ENCODE measurements at regions not wholly inside any gene's neighbourhood (a gene's known extent, or its start where the extent isn't known, plus 50 kb on each side); places are given as distances from the start of the nearest gene placed in this dataset.
A peak's percentile ranks its signal among the peaks of the same experiment; 100 is the strongest.

DNA sequence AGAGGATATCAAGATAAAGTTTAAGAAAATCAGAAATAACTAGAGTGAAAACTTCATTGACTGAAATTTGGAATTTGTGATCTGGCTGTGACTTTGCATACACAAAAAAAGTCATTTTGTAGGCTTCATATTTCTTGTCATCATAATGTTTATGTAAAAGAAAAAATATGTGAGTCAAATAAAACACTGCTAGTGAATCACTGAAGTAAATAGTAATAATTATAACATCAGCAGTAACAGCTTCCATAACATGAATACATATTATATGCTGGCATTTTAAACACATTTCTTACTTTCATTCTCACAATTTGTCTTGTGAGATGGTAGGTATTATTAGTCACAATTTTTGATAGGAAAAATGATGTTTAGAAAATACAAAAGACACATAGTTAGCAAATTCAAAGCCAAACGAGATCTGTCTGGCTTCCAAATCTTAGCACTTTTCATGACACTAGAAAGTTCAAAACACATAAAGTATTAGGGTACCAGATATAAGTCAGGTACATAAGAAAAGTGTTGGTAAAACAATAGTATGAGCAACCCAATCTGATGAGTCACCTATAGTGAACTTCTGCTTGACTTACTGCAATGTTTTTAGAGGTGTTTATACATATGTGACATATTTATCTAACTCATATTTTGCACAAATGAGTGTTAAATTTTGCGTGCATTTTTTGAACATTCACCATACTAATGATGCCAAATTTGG, 241.0 kb upstream of the SNX7 start:
- no peak overlapping the region for H3K4me3 ChIP-seq (ENCODE audit: low read depth, low read length)
- no peak for DNase-seq (ENCODE audit: low read depth)
- TF ChIP-seq, protein P1, sequence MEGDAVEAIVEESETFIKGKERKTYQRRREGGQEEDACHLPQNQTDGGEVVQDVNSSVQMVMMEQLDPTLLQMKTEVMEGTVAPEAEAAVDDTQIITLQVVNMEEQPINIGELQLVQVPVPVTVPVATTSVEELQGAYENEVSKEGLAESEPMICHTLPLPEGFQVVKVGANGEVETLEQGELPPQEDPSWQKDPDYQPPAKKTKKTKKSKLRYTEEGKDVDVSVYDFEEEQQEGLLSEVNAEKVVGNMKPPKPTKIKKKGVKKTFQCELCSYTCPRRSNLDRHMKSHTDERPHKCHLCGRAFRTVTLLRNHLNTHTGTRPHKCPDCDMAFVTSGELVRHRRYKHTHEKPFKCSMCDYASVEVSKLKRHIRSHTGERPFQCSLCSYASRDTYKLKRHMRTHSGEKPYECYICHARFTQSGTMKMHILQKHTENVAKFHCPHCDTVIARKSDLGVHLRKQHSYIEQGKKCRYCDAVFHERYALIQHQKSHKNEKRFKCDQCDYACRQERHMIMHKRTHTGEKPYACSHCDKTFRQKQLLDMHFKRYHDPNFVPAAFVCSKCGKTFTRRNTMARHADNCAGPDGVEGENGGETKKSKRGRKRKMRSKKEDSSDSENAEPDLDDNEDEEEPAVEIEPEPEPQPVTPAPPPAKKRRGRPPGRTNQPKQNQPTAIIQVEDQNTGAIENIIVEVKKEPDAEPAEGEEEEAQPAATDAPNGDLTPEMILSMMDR (IDR thresholded peaks at IDR 0.05; ENCODE audit: insufficient read depth, low read depth, low read length, missing control alignments): no peak

DNA sequence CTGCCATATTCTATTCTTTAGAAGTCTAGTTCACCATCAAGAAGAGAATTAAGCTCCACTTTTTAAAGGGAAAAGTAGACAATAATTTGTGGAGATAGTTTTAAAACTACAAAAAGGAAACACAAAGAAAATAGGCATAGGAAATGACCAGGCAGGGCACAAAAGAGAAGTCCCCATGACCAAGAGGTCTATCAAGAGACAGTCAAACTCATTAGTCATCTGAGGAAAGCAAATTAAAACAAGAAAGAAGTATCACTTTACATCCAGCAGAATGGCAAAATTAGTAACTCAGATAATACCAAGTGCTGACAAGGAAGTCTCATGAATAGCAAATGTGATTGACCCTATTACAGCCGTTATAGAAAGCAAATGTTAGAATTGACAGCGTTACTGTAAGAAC, 243.7 kb upstream of the SNX7 start:
- no peak overlapping the region for H3K4me3 ChIP-seq (ENCODE audit: low read depth, low read length)
- TF ChIP-seq, protein P1 (IDR thresholded peaks at IDR 0.05; ENCODE audit: insufficient read depth, low read depth, low read length, missing control alignments): no peak
- no peak for DNase-seq (ENCODE audit: low read depth)

DNA sequence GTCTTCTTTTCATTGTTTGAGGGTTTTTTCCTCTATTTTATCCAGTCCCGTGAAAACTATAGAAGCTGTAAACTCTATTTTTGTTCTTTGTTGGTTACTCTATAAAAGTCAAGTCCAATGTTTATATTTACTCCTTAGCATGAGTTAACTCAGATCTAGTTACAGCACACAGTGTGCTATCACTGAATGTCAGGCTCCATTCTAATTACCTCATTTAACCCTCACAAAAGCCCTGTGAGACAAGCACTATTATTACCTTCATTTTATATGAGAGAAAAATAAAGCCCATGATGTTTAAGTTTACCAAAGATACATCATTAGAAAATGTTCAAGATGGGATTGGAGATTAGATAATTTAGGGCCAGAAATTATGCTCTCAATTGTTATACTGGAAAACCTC, 251.4 kb upstream of the SNX7 start:
- DNase-seq (ENCODE audit: low read depth): no peak
- no peak overlapping the region for H3K4me3 ChIP-seq (ENCODE audit: low read depth, low read length)
- TF ChIP-seq, protein P1 (IDR thresholded peaks at IDR 0.05; ENCODE audit: insufficient read depth, low read depth, low read length, missing control alignments): no peak

DNA sequence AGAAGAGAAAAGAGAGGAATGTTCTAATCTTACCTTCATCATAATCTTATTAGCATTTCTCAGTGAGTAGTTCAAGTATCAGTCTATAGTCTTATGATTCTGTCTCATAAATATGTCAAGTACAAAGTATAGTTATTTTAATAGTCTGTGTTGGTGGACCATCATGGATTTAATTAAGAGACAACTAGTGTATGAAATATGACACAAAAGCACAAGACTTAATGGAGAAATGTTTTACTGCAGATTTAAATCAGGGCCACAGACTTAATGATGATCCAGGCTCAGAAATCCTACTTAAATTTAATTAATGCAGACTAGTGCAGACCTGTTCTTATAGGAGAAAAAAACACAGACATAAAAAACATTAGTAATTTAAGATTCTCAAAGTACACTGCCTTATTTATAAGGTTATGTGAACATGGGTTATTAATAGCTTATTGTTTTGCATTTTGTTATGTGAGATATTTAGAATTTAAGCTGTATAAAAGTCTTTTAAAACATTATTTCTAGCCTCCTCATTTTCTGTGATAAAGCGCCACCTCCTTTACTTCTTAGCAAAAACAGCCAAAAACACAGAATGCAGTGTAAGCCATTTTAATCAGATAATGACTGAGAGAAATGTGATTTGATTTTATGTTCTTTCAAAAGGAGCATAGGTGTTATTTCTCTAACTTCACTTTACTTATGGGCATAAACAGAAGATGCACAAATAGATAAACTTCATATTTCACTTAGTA, 255.0 kb upstream of the SNX7 start:
- TF ChIP-seq, protein P1 (IDR thresholded peaks at IDR 0.05; ENCODE audit: insufficient read depth, low read depth, low read length, missing control alignments): no peak
- no peak overlapping the region for H3K4me3 ChIP-seq (ENCODE audit: low read depth, low read length)
- DNase-seq (ENCODE audit: low read depth): no peak

DNA sequence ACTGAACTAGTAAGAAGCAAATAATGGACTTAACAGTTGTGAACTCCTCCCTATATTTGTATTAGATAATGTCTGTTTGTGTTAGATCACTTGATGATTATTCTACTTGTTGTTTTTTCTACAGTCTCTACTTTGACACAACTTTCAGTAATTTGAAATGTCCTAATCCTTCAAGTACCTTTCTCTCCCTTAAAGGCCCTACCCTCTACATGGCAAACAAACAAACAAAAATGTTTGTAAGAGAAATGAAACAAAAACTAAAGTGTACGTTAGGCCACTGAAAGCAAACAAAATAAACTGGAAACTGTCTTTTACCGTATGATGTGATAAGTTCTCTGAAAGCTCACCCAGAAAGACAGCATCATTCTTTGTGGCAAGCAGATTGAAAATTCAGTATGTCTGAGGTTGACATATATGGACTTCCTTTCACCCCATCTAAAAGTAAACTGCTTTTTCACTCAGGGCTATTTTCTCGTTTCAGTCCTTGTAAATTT, 255.9 kb upstream of the SNX7 start:
- DNase-seq (ENCODE audit: low read depth): peak; percentile 73
- TF ChIP-seq, protein P1 (IDR thresholded peaks at IDR 0.05; ENCODE audit: insufficient read depth, low read depth, low read length, missing control alignments): no peak

DNA sequence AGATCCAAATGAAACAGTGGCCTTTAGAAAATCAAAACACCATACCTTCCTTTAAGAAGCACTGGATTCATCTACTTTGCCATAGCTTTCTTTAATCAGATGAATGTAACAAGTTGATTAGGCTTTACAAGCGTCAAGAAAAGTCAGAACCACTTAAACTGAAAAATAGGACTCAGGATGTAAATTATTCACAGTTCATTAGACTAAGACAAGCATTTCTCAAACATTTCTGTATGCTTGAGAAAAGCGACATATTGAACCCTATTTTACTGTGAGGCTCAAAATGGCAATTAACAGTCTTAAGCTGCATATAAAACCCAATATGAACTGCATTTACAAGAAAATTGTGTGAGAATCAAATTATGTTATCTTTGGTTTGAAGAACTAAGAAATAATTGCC, 256.7 kb upstream of the SNX7 start:
- no peak overlapping the region for H3K4me3 ChIP-seq (ENCODE audit: low read depth, low read length)
- no peak for DNase-seq (ENCODE audit: low read depth)
- TF ChIP-seq, protein P1 (IDR thresholded peaks at IDR 0.05; ENCODE audit: insufficient read depth, low read depth, low read length, missing control alignments): no peak

More for the DNA sequence above, 255.9 kb upstream of the SNX7 start:
- no peak overlapping the region for H3K4me3 ChIP-seq (ENCODE audit: low read depth, low read length)

Data from GM12865 (cell line).